CD4-positive, alpha-beta T cell (primary cell): ENCODE measurements at regions not wholly inside any gene's neighbourhood (a gene's known extent, or its start where the extent isn't known, plus 50 kb on each side); places are given as distances from the start of the nearest gene placed in this dataset.

Experiments used
- ATAC-seq: fragments of 200-7000 bp; cut with Tn5 transposase; one replicate; pipeline ENCODE4 v1.10.0; 2022; ENCODE audit warnings: mild to moderate bottlenecking; ENCODE audit not compliant: poor library complexity
- CTCF ChIA-PET: fragments of 350-600 bp; sonication (Branson Sonifier 250); formaldehyde crosslinking; loops from one replicate; lab custom pipeline; 2021; ENCODE audit warnings: antibody characterized with exemption, inconsistent platforms; lab: Charles Lee
- POLR2A ChIA-PET: fragments of 350-600 bp; sonication (Branson Sonifier 250); formaldehyde crosslinking; loops from one replicate; lab custom pipeline; 2021; ENCODE audit warnings: antibody characterized with exemption, inconsistent platforms; lab: Charles Lee
- DNase-seq, 14 experiments: peaks; one replicate each; pipeline ENCODE4 v3.0.0-alpha.2; 2013 to 2020; ENCODE audit warnings: mixed read lengths in 2 of 14
- H3K27ac ChIP-seq, 2 donors: one replicate each; pipeline versions ENCODE4 v1.5.1 to v1.7.0; 2013; ENCODE audit warnings: low read length in 2 of 2, low read depth in 1 of 2, mild to moderate bottlenecking in 1 of 2
- H3K27me3 ChIP-seq, 2 experiments: 1 replicate in 1 of 2; 2 replicates in 1 of 2; pipeline versions ENCODE4 v1.6.1 to v1.7.0; 2013; ENCODE audit warnings: low read length in 2 of 2, control low read depth in 1 of 2, mild to moderate bottlenecking in 1 of 2, moderate library complexity in 1 of 2; ENCODE audit not compliant: insufficient read depth in 2 of 2, control insufficient read depth in 1 of 2
- H3K36me3 ChIP-seq: one replicate; pipeline ENCODE4 v1.6.1; 2013; ENCODE audit warnings: low read length, control low read depth; ENCODE audit not compliant: insufficient read depth
- H3K4me1 ChIP-seq: one replicate; pipeline ENCODE4 v1.6.1; 2013; ENCODE audit warnings: low read length, control low read depth; ENCODE audit not compliant: insufficient read depth
- H3K4me3 ChIP-seq: one replicate; pipeline ENCODE4 v1.5.1; 2013; ENCODE audit warnings: mild to moderate bottlenecking, low read length, moderate library complexity
- H3K9me3 ChIP-seq, 2 experiments: 1 replicate in 1 of 2; 2 replicates in 1 of 2; pipeline versions ENCODE4 v1.6.1 to v1.7.0; 2013; ENCODE audit warnings: low read length in 2 of 2, mild to moderate bottlenecking in 2 of 2, control low read depth in 1 of 2, moderate library complexity in 1 of 2; ENCODE audit not compliant: control insufficient read depth in 1 of 2, insufficient read depth in 1 of 2
- H3K27ac Mint-ChIP-seq: one replicate; pipeline ENCODE4 v1.8.0; 2020; ENCODE audit warnings: mixed read lengths
- H3K27me3 Mint-ChIP-seq: one replicate; pipeline ENCODE4 v1.8.0; 2021; ENCODE audit warnings: mixed read lengths
- H3K36me3 Mint-ChIP-seq: one replicate; pipeline ENCODE4 v1.8.0; 2021; ENCODE audit warnings: low read depth, mixed read lengths
- H3K4me1 Mint-ChIP-seq: one replicate; pipeline ENCODE4 v1.8.0; 2021; ENCODE audit warnings: low read depth, mixed read lengths
- H3K4me3 Mint-ChIP-seq: one replicate; pipeline ENCODE4 v1.8.0; 2020; ENCODE audit warnings: mild to moderate bottlenecking, mixed read lengths
- H3K9me3 Mint-ChIP-seq: one replicate; pipeline ENCODE4 v1.8.0; 2020; ENCODE audit warnings: mixed read lengths
- intact Hi-C, 2 experiments: fragments of 100-400 bp; cut with DNase I in 1 of 2; cut with micrococcal nuclease in 1 of 2; formaldehyde crosslinking; loops; one replicate each; pipeline versions ENCODE4 v1.15.1 to v1.9.0; 2023 to 2025; cut with DNase I, micrococcal nuclease
- TF ChIP-seq, protein P1 (sequence below): fragments of 200-600 bp; IDR thresholded peaks from one replicate; pipeline ENCODE4 v1.8.0; 2022; ENCODE audit warnings: antibody characterized with exemption, mild to moderate bottlenecking

DNA sequence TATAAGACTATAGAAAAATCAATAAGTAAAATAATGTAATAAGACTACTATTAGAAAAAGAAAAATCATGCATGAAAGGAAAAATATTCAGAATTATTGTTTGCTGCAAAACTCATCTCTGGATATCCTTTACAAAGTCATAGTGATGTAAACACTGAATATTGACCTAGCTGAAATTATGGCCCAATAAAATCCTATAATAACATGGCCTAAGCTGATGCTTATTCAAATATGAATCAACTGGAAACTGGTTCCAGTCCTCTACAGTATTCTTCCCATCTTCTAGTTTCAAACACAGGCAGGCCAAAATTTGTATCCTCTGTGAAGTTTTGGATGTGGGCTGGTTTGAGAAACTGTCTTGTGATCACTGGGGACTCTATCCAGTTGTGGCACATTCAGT, 134.5 kb downstream of the CNTN3 start:
- Mint-ChIP-seq H3K4me1 (no peaks in the 10 kb centered on the region), H3K27me3 (no peaks in the 10 kb centered on the region), H3K9me3 (peaks cover 10% of the 10 kb centered on the region), H3K4me3 (no peak overlapping the region), H3K36me3 (no peaks in the 10 kb centered on the region), H3K27ac (no peak overlapping the region)
- intact Hi-C loops = no loop called here
- H3K4me3 ChIP-seq = no peak overlapping the region
- ATAC-seq (no peak), DNase-seq (no peak)
- ChIA-PET CTCF (no interaction called here), POLR2A (no interaction called here)
- H3K9me3 ChIP-seq = no peaks in the 10 kb centered on the region
- TF ChIP-seq, protein P1, sequence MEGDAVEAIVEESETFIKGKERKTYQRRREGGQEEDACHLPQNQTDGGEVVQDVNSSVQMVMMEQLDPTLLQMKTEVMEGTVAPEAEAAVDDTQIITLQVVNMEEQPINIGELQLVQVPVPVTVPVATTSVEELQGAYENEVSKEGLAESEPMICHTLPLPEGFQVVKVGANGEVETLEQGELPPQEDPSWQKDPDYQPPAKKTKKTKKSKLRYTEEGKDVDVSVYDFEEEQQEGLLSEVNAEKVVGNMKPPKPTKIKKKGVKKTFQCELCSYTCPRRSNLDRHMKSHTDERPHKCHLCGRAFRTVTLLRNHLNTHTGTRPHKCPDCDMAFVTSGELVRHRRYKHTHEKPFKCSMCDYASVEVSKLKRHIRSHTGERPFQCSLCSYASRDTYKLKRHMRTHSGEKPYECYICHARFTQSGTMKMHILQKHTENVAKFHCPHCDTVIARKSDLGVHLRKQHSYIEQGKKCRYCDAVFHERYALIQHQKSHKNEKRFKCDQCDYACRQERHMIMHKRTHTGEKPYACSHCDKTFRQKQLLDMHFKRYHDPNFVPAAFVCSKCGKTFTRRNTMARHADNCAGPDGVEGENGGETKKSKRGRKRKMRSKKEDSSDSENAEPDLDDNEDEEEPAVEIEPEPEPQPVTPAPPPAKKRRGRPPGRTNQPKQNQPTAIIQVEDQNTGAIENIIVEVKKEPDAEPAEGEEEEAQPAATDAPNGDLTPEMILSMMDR = no peak
- no peaks in the 10 kb centered on the region for H3K4me1 ChIP-seq
- no peaks in the 10 kb centered on the region for H3K27me3 ChIP-seq
- no peaks in the 10 kb centered on the region for H3K36me3 ChIP-seq
- H3K27ac ChIP-seq = no peak overlapping the region

DNA sequence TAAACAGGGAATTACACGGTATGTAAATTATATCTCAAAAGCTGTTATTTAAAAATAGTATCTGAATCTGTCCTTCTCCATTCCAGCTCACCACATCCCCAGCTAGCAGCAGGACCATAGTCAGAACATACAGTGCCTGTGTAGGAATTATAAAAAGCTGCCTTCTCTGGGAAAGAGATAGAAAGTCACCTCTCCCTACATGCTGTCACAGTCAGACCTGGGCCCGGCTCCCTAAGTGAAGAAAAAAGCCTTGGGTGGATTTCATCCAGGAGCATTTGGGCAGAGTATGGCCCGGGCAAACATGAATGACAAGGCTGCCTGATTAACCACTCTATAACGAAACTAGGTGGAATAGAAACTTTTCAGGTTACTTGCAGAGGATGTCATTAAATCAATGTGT, 144.1 kb downstream of the CNTN3 start:
- ChIA-PET POLR2A (no interaction called here), CTCF (no interaction called here)
- intact Hi-C loops = no loop called here
- Mint-ChIP-seq H3K9me3 (peaks cover 12% of the 10 kb centered on the region), H3K4me1 (no peaks in the 10 kb centered on the region), H3K27me3 (no peaks in the 10 kb centered on the region), H3K36me3 (no peaks in the 10 kb centered on the region), H3K27ac (no peak overlapping the region), H3K4me3 (no peak overlapping the region)
- TF ChIP-seq, protein P1 = no peak
- H3K36me3 ChIP-seq = no peaks in the 10 kb centered on the region
- H3K4me3 ChIP-seq = no peak overlapping the region
- H3K4me1 ChIP-seq = no peaks in the 10 kb centered on the region
- peaks cover 0 to 7% of the 10 kb centered on the region in 2 experiments for H3K9me3 ChIP-seq
- no peaks in the 10 kb centered on the region for H3K27me3 ChIP-seq
- DNase-seq (no peak), ATAC-seq (no peak)
- no peak overlapping the region for H3K27ac ChIP-seq

GRCh38 chr3:74469713-74470112, 144.7 kb downstream of the CNTN3 start:
- CTCF ChIA-PET = no interaction called here

More at GRCh38 chr3:74469713-74470112, 144.7 kb downstream of the CNTN3 start:
- POLR2A ChIA-PET = no interaction called here
- Mint-ChIP-seq H3K9me3 (peaks cover 12% of the 10 kb centered on the region), H3K36me3 (no peaks in the 10 kb centered on the region), H3K27ac (no peak overlapping the region), H3K4me3 (no peak overlapping the region), H3K4me1 (no peaks in the 10 kb centered on the region), H3K27me3 (no peaks in the 10 kb centered on the region)
- Histone ChIP-seq H3K4me3 (no peak overlapping the region), H3K27ac (no peak overlapping the region), H3K27me3 (no peaks in the 10 kb centered on the region), H3K4me1 (no peaks in the 10 kb centered on the region), H3K36me3 (no peaks in the 10 kb centered on the region), H3K9me3 (peaks cover 0 to 7% of the 10 kb centered on the region in 2 experiments)
- DNase-seq (no peak), ATAC-seq (no peak)
- TF ChIP-seq, protein P1 = no peak
- intact Hi-C loops = no loop called here
